Inflammatory macrophage treated with lipopolysaccharide for 1 hour (primary cell): ENCODE measurements at regions not wholly inside any gene's neighbourhood (a gene's known extent, or its start where the extent isn't known, plus 50 kb on each side); places are given as distances from the start of the nearest gene placed in this dataset.

Experiments used
- DNase-seq, 2 donors: peaks; one replicate each; pipeline ENCODE4 v3.0.0-alpha.2; 2020 to 2022

- no peak for DNase-seq
Observed at GRCh38 chr10:43702213-43702935, 53.7 kb upstream of the ZNF32 start.

GRCh38 chr10:43701295-43701694 lies 52.6 kb upstream of the ZNF32 start:
- DNase-seq: no peak

GRCh38 chr10:43700306-43700705 lies 51.6 kb upstream of the ZNF32 start:
- no peak for DNase-seq

GRCh38 chr10:43699516-43699915 lies 50.8 kb upstream of the ZNF32 start:
- DNase-seq: no peak
